NOMO-1 (cell line): ENCODE measurements at regions not wholly inside any gene's neighbourhood (a gene's known extent, or its start where the extent isn't known, plus 50 kb on each side); places are given as distances from the start of the nearest gene placed in this dataset.

ENCODE experiments used
- DNase-seq, 2 experiments: peaks; one replicate each; lab custom pipeline; 2025; ENCODE audit not compliant: unreplicated experiment in 2 of 2; lab: John Stamatoyannopoulos, UW

DNA sequence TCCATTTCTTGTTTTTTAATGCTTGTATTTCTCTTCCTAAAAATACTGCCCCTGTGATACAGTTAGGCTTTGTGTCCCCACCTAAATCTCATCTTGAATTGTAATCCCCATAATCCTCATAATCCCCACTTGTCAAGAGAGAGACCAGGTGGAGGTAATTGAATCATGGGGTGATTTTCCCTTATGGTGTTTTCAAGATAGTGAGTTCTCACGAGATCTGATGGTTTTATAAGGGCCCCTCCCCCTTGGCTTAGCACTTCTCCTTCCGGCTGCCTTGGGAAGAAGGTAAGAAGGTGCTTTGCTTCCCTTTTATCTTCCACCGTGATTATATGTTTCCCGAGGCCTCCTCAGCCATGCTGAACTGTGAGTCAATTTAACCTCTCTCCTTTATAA is 227.4 kb downstream of the MAN2A1 start:
- DNase-seq = no peak

DNA sequence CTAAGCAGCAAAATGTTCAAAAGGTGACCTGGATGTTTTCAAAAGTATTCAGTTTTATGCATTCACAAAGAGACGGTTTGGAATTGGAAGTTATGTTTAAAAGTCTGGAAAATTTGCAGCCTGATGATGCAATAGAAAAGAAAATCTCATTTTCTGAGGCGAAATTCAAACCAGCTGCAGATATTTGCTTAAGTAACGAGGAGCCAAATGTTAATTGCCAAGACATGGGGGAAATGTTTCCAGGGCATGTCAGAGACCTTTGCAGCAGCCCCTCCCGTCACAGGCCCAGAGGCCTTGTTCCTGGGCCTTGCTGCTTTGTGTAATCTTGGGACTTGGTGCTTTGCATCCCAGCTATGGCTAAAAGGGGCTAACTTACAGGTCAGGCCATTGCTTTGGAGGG is 228.2 kb downstream of the MAN2A1 start:
- no peak for DNase-seq

DNA sequence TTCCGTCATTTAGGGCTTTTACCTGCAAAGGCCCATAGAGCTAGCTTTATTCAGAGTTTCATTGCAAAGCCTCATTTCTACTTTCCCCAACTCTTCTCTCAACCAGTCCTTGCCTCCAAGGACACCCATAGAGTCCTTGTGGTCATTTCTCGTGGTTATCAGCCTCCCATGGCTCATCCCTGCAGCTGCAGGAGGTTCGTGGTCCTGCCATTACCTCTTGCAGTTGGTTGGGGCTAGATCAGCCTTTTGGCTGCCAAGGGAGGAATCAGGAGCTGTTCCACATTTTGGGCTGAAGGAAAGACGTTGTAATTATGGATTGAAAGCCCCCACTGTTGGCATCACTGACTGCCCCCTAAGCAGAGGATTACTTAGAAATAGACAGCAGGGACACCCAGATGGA is 231.0 kb downstream of the MAN2A1 start:
- no peak for DNase-seq

DNA sequence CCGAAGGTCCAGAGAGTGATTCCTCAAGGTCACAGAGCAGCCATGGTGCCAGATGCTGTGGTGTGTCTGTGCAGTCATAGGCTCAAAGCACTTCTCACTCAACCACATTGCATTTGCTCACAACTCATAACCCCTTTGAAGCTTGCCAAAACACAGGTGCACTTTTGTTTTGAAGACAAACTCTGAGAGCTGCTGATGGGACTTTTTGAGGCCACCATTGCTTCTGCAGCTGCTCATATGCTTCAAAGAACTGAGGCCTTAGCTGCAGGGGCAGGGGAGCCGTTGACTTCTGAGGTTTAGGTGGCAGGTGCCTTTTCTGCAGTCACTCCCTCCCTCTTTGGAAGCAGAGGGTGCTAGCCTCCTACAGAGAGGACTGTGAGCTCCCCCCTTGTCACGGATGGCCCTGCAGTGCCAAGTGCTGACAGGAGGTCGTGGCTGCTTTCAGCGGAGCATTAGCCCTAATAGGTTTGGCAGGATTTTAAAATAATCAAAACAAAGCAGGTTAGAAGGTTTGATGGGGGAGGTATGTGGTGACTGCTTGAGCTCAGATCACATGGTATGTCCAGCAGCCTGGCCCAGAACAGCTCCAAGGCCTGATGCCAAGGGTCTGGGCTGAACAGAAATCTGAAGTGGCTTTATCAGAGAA is 232.1 kb downstream of the MAN2A1 start:
- DNase-seq = no peak

DNA sequence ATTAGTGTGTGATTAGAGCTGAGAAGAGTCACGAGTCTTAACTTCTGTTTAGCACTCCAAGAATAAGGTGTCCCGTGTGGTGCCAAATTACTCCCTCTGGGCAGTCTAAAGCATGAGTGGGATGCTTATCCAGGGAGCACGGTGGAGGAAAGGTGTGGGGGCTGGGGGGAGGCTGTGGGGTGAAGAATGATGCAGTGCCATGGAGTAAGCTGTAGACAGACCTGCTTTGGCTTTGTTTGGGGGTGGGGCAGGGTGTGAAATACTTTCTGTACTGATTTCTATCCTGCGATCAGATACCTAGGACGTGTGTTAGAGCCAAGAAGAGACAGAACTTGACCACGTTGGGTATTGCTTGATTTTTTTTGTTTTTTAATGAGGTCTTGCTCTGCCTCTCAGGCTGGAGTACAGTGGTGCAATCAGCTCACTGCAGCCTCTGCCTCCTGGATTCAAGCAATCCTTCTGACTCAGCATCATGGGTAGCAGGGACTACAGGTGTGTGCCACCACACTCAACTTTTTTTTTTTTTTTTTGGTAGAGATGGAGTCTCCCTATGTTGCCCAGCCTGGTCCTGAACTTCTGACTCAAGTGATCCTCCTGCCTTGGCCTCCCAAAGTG is 232.8 kb downstream of the MAN2A1 start:
- DNase-seq = no peak

DNA sequence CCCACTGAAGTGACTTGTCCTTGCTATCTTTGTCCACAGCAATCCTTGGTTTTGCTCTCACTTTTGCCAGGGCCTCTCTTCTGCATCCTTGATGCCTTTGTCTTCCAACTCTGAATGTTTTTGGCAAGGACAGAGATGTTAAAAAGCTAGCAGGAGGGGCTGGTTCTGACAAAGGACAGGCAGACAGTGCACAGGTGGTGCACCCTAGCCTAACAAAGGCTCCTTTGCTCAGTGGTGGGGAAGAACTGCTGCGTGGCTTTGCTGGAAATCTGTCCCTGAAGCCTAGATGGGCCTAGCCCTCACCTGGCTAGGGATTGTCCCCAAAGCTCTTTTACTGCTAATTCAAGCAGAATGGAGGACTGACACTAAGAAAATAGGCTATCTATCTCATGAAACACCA is 233.5 kb downstream of the MAN2A1 start:
- DNase-seq = no peak

DNA sequence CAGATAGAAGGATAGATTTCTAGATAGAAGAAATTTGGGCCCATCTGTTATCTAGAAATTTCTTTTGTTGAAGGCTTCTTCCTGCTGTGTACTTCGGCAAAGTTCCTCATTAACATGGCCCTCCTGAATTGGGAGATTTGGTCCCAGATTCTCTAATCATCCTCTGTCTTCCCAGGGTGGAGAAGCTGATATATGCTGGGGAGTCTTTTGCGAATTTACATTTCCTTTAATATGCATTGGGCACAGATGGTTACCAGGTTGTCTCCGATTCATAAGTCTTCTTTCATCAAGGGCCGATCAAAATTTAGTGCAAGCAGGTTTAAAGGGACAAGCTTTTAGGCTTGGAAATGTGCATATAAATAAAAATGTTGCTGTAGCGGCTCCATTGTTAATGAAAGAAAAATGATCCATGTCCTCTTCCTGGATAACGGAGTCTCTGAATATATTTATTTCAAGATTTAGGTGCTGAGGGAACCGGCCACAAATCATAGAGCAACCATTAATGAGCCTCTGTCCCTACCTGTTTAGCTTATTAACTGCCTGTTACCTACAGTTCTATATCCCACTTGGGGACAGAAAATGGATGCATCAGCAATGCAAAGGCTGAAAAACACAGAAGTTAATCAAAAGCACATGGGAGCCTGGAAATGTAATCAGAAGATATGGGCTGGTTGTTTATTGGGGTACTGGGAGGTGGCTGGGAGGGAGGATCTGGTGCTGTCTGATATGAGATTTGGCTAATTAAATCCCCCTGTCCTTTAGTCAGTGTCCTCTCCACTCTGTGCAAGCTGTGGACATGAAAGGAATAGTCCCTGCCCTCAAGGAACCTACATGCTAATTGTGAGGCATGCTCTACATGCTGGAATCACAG is 234.7 kb downstream of the MAN2A1 start:
- DNase-seq = no peak

DNA sequence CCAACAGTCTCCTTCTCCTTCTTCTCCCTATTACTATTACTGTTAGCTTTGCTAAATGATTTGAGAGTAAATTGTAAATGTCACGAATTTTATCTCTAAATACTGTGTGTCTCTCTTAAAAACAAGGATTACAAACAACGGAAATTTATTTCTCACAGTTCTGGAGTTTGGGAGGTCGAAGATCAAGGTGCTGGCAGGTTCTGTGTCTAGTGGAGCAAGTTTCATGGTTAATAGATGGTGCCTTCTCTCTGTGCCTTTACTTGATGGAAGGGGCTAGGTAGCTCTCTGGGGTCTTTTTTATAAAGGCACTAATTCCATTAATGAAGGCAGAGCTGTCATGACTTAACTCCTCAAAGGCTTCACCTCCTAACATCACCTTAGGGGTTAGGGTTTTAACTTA is 237.9 kb downstream of the MAN2A1 start:
- DNase-seq = no peak

DNA sequence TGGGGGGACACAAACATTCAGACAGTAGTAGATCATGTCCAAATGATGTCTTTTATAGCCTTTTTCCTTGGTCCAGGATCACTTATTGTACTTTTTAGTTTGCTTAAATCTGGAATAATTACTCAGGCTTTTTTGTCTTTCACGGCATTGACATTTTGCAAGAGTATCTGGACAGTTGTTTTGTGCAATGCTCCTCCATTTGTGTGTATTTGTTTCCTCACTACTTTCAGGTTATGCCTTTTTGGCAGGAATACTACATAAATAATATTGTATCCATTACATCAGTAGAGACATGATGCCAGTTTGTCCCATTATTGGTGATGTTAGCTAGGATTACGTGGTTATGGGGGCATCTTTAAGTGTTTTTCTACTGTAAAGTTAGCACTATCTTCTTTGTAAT is 238.3 kb downstream of the MAN2A1 start:
- DNase-seq = no peak

DNA sequence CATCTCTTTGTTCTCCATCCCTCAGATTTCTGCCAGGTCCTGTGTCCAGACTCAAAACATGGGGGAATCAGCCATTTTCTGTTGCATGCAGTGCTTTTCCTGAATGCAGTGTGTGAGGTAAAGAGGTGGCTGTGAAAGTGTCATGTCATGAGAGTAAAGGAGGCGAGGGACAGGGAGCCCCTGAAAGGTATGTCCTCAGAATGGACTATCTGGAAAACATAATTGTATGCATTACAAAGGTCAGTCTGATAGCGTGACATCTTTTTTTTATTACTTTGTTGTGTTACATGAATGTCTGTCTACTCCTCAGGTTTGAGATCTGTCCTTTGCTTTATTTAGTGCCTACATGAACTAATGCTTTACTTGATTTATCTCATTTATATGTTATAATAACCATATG is 239.1 kb downstream of the MAN2A1 start:
- no peak for DNase-seq

DNA sequence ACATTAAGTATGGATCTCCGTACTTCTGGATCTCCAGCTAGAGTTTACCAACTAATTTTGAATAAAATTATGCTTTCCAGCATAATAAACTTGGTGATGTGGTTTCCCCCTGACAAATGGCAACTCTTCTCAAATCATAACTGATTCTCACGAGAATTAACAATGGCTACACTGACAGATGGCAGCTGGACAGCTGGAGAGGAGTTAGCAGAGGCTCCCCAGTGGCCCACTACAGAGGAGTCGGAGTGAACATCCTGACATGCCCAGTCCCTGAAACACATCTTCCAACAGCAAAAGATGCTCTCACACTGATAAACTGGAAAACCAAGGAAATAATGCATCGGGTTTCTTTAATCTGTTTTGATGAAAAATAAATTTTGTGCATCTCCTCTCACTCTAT is 239.6 kb downstream of the MAN2A1 start:
- DNase-seq = no peak

DNA sequence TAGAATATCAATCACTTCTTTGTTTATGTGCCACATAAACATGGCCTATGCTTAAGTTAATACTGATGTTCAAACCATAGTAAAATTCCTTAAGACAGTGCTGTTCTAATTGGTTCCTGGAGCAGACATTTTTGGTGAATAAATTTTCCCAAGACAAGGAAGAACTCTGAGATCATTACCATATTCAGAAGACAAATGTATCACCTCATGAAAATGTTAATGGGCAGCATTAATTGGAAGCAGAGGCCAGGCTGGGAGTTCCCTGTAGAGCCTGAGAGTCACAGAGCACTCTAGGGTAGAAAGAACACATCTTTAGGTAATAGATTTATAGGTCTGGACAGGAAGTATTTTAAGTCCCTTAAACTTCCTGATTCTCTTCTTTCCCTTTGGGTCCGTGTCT is 240.2 kb downstream of the MAN2A1 start:
- no peak for DNase-seq

DNA sequence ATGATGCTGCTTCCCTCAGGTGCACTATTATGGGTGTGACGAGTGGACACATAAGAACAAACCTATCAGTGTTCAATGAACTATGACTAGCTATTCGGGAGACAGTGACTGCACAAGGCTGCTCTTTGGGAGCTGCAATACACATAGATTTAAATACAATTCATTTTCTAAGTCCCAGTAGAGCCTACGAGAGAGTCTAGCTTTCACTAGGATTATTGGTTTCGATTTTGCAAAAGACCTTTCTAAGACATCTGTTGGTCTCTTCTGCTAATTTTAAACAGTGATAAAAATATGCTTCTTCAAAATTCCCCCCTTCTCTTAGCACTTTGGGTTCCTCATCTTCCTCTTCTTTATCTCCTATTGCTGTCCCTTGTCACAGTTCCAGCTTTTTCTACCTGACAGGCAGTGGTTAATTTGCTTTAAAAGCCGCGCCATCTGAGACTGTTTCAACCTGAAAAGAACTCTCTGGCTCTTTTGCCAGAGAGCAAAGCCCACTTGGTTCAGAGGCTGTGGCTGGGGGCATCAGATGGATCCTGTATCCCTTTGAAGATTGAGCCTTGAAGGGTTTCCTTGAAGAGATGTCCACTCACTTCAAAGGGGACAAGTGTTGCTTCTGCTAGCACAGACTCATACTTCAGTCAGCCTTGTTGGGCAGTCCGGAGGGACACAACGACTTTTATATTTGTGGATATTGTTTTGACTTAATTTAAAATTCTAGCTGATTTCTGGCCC is 241.5 kb downstream of the MAN2A1 start:
- DNase-seq = no peak

DNA sequence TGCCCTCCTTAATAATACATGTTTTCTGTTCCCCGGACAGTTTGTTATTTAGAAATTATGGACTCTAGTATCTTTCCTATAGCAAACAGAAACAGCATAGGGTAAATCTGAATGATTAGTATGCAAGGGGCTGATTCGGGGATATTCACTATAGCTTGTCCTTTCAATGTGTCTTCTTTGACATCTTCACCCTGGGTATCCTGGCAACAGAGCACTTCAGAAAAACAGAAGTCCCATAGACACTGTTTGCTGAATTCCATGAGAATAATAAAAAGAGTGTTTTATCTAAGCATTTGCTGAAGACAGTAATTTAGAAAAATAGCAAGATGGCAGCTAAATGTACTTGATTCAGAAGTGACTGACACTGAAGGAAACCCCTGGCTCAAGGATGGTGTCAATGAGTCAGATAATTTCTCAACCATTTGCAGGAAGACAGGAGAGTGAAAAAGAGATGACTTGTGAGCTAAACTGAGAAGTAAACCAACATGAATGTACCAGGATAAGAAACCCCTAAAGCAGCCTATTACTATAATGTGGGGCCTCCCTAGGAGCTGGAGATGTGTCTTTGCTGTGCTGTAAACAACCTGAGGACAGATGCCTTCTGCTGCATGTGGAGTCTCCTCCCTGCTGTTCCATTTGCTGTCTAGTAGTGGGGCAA is 246.2 kb downstream of the MAN2A1 start:
- no peak for DNase-seq

DNA sequence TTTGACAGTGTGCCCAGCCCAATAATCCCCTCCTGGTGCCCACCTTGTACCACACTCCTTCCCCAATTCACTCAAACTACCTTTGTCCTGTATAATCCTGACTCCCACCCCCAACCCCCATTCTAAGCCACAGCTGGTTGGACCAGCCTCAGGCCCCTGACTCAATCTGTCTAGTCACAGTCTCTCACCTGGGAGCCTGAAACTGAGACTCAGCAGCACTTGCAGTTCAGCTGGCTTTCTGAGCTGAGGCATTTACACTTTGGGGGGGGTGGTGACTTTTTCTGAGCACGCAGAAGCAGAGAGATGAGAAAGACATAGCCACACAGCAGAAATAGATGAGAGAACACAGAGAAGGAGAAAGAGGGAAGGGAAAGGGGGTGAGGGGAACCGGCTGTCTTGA is 247.3 kb downstream of the MAN2A1 start:
- no peak for DNase-seq

DNA sequence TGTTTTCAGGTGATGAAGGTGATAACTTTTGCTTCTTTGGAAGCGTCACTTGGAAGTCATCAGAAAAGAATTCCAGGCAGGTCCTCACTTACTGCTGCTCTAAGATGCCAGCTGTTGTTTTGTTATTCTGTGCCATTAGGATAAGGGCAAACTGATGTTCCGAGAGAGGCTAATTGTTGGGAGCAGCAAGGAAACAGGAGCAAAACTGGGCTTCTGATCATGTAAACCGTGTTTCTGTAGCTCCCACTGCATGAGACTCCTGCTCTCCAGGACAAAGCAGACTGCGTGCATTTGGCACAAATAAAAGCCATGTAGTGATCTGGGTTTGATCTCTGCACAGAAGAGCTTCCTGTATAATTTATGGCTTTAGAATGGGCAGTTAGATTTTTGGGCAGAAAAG is 248.2 kb downstream of the MAN2A1 start:
- no peak for DNase-seq

DNA sequence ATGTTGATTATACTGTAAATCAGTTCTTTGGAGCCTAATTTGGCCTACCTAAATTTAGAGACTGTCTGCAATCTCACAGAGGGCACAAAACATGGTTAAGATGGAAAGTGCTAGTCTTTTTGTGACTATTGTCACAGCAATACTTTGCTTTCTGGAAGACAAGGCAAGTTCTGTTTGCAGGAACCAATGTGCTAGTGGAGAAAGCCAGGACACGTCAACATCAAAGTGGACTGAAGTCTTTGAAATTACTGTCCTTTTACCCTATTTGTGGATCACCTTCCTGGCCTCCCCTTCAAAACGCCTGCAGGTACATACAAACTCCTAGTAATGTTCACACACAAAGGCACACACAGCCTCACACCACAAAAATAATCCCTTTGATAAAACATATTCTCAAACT is 248.7 kb downstream of the MAN2A1 start:
- DNase-seq = no peak

DNA sequence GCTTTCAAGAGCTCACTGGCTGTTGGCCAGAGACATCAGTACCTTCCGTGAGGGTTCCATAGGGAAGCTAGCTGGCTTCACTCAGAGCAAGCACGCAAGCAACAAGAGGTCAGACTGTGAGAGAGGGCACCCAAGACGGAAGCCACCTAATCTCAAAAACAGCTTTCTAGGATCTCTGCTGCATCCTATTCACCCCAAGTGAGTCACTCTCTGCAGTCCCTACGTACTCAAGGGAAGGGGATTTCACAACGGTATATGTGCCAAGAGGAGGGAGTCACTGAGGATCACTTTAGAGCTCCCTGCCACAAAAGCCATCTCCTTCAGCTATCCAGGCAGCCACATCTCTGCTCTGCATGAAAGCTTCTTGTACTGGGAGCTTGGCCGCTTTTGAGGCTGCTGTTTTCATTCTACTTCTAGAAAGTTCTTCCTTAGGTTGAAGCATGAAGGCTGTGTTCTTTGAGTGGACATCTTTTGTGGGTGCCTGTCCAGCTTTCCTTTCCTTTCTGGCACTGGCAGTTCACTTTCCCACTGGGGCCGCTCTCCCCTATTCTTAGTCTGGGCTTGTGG is 249.5 kb downstream of the MAN2A1 start:
- DNase-seq = no peak

DNA sequence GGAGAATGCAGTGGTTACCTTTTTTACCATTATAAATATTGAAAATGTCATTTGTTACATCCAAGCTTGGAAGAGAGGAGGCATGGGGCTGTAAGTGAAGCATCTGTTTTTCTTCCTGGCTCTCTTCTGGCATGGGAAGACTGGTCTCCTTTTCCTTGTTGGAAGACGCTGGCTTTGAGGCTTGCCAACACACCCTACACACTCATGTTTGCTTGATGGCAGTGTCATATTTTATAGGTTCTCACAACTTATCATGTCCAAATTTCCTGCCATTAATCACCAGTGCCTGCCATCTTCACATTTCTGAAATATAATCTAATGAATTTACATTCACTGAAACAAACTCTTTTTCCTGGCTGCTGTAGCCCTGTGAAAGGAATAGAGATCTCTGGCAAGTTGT is 252.9 kb downstream of the MAN2A1 start:
- DNase-seq = no peak

DNA sequence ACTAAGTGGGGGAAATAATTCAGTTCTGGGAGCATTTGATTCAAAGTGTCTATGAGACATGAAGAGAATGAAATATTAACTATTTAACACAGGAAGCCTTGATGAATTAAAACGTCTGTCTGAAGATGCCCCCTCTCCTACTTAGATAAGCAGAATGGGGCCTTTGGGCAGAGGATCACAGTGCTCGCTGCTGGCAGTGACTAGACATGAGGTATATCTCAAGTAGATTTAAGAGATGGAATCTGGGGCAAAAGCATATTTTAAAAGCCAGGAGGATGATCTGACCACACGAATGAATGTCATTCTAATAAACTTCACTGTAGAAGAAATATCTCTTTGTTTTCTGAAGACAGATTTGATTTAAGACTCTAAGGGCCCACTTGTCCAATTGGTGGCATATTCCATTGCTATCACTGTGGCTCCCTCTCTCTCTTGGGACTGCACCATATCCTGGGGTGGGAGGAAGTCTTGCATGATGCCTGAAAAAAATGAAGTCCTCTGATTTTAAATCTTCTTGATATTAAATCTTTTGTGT is 254.0 kb downstream of the MAN2A1 start:
- no peak for DNase-seq
